H1 (cell line): ENCODE measurements at regions not wholly inside any gene's neighbourhood (a gene's known extent, or its start where the extent isn't known, plus 50 kb on each side); places are given as distances from the start of the nearest gene placed in this dataset.

Source experiments
- CTCF ChIA-PET: fragments of 300-600 bp; sonication (Branson Sonifier 250); formaldehyde crosslinking; loops from one replicate; lab custom pipeline; 2021; ENCODE audit not compliant: partially characterized antibody; lab: Charles Lee
- POLR2A ChIA-PET: fragments of 300-600 bp; sonication (Branson Sonifier 250); formaldehyde crosslinking; loops from one replicate; lab custom pipeline; 2021; ENCODE audit warnings: inconsistent platforms; ENCODE audit not compliant: partially characterized antibody; lab: Charles Lee
- DNase-seq, 2 experiments: peaks; one replicate each; pipeline versions ENCODE4 v3.0.0 to v3.0.0-alpha.2; 2010 to 2022; ENCODE audit warnings: low spot score in 2 of 2, low read depth in 1 of 2, mixed read lengths in 1 of 2
- FAIRE-seq: peaks from 2 replicates; lab custom pipeline; 2011; peaks lifted over from hg19 to GRCh38; lab: Jason Lieb, UNC
- H2AFZ ChIP-seq: 2 replicates; pipeline ENCODE4 v1.8.1; 2012; ENCODE audit warnings: low read length, inconsistent platforms
- H2AK5ac ChIP-seq: 2 replicates; pipeline ENCODE4 v1.6.1; 2013; ENCODE audit warnings: low read depth, low read length
- H2BK120ac ChIP-seq: replicated peaks from 2 replicates; pipeline ENCODE3; 2013; ENCODE audit warnings: low read depth, low read length, inconsistent platforms
- H2BK12ac ChIP-seq: 2 replicates; pipeline ENCODE4 v1.6.1; 2013; ENCODE audit warnings: low read depth, low read length
- H2BK15ac ChIP-seq: 2 replicates; pipeline ENCODE4 v1.6.1; 2013; ENCODE audit warnings: low read length
- H2BK20ac ChIP-seq: 2 replicates; pipeline ENCODE4 v1.6.1; 2013; ENCODE audit warnings: low read length
- H2BK5ac ChIP-seq: 2 replicates; pipeline ENCODE4 v1.6.1; 2013; ENCODE audit warnings: low read depth, low read length
- H3K14ac ChIP-seq: 2 replicates; pipeline ENCODE4 v1.6.1; 2013; ENCODE audit warnings: inconsistent platforms; ENCODE audit not compliant: insufficient read length
- H3K18ac ChIP-seq: 2 replicates; pipeline ENCODE4 v1.6.1; 2013; ENCODE audit warnings: low read length; ENCODE audit errors: extremely low read depth
- H3K23ac ChIP-seq: 2 replicates; pipeline ENCODE4 v1.6.1; 2013; ENCODE audit warnings: inconsistent platforms; ENCODE audit not compliant: insufficient read length
- H3K23me2 ChIP-seq: 2 replicates; pipeline ENCODE4 v1.6.1; 2013; ENCODE audit warnings: low read depth, low read length
- H3K27ac ChIP-seq: 2 replicates; pipeline ENCODE4 v1.6.1; 2011; ENCODE audit warnings: low read depth, low read length, inconsistent platforms
- H3K27me3 ChIP-seq, 4 experiments: replicated peaks in 1 of 4; 1 replicate in 1 of 4; 2 replicates in 3 of 4; pipeline versions ENCODE4 v1.6.1 to v1.8.1; 2011 to 2013; ENCODE audit warnings: low read length in 3 of 4, mild to moderate bottlenecking in 3 of 4, inconsistent platforms in 2 of 4, mixed read lengths in 2 of 4, moderate library complexity in 1 of 4; ENCODE audit not compliant: control insufficient read depth in 3 of 4, insufficient read depth in 3 of 4; ENCODE audit errors: extremely low read depth in 1 of 4
- H3K36me3 ChIP-seq, 4 experiments: 2 replicates each; pipeline versions ENCODE4 v1.6.1 to v1.8.1; 2011 to 2013; ENCODE audit warnings: mild to moderate bottlenecking in 4 of 4, low read length in 3 of 4, moderate library complexity in 2 of 4, control low read depth in 1 of 4, inconsistent platforms in 1 of 4; ENCODE audit not compliant: insufficient read depth in 4 of 4, control insufficient read depth in 2 of 4
- H3K4ac ChIP-seq: replicated peaks from 2 replicates; pipeline ENCODE3; 2013; ENCODE audit warnings: low read length, low read depth, mixed read lengths, inconsistent platforms; ENCODE audit not compliant: insufficient read length
- H3K4me1 ChIP-seq, 4 experiments: replicated peaks in 1 of 4; 1 replicate in 1 of 4; 2 replicates in 3 of 4; pipeline versions ENCODE4 v1.6.1 to v1.8.1; 2011 to 2013; ENCODE audit warnings: low read length in 3 of 4, inconsistent platforms in 2 of 4, mixed read lengths in 1 of 4; ENCODE audit not compliant: insufficient read depth in 4 of 4, control insufficient read depth in 3 of 4
- H3K4me2 ChIP-seq, 2 experiments: 2 replicates each; pipeline versions ENCODE4 v1.6.1 to v1.8.1; 2011 to 2013; ENCODE audit warnings: low read depth in 2 of 2, low read length in 2 of 2, control low read depth in 1 of 2, inconsistent platforms in 1 of 2, mild to moderate bottlenecking in 1 of 2; ENCODE audit not compliant: insufficient read depth in 1 of 2
- H3K4me3 ChIP-seq, 4 experiments: fragments of 200-600, 300-600 bp in 1 of 4; sonication (generic), shearing (Covaris generic), sonication (Bioruptor Twin) in 1 of 4; 2 replicates each; pipeline versions ENCODE4 v1.5.1 to v1.8.1; 2011 to 2016; ENCODE audit warnings: low read length in 4 of 4, low read depth in 3 of 4, control low read depth in 2 of 4, inconsistent platforms in 2 of 4, mild to moderate bottlenecking in 2 of 4, mixed read lengths in 1 of 4, moderate library complexity in 1 of 4; ENCODE audit not compliant: insufficient read depth in 2 of 4; ENCODE audit errors: extremely low read depth in 1 of 4
- H3K56ac ChIP-seq: replicated peaks from 2 replicates; pipeline ENCODE3; 2013; ENCODE audit warnings: low read depth, mild to moderate bottlenecking, mixed read lengths, low read length, inconsistent platforms; ENCODE audit not compliant: insufficient read length
- H3K79me1 ChIP-seq: 2 replicates; pipeline ENCODE4 v1.6.1; 2013; ENCODE audit warnings: low read depth, low read length, control low read depth
- H3K79me2 ChIP-seq, 2 experiments: 2 replicates each; pipeline versions ENCODE4 v1.6.1 to v1.8.1; 2012 to 2013; ENCODE audit warnings: low read length in 2 of 2, mild to moderate bottlenecking in 2 of 2, inconsistent platforms in 1 of 2; ENCODE audit not compliant: insufficient read depth in 2 of 2, control insufficient read depth in 1 of 2
- H3K9ac ChIP-seq, 4 experiments: replicated peaks in 1 of 4; 1 replicate in 1 of 4; 2 replicates in 3 of 4; pipeline versions ENCODE4 v1.6.1 to v1.8.1; 2011 to 2013; ENCODE audit warnings: low read depth in 3 of 4, low read length in 3 of 4, control low read depth in 2 of 4, mild to moderate bottlenecking in 2 of 4, moderate library complexity in 2 of 4, inconsistent platforms in 1 of 4; ENCODE audit errors: extremely low read depth in 1 of 4
- H3K9me3 ChIP-seq, 2 experiments: 2 replicates each; pipeline versions ENCODE4 v1.6.1 to v1.8.1; 2012 to 2013; ENCODE audit warnings: mild to moderate bottlenecking in 2 of 2, moderate library complexity in 2 of 2, control low read depth in 1 of 2, inconsistent platforms in 1 of 2, low read depth in 1 of 2, low read length in 1 of 2, mixed read lengths in 1 of 2; ENCODE audit not compliant: insufficient read depth in 2 of 2
- H4K20me1 ChIP-seq, 2 experiments: replicated peaks in 1 of 2; 2 replicates each; pipeline versions ENCODE3 to v1.8.1; 2011 to 2013; ENCODE audit warnings: inconsistent platforms in 2 of 2, low read length in 2 of 2, mild to moderate bottlenecking in 1 of 2; ENCODE audit not compliant: insufficient read depth in 2 of 2, control insufficient read depth in 1 of 2
- H4K5ac ChIP-seq: 2 replicates; pipeline ENCODE4 v1.6.1; 2013; ENCODE audit warnings: low read length, low read depth, mixed read lengths, inconsistent platforms; ENCODE audit not compliant: insufficient read length
- H4K8ac ChIP-seq: 2 replicates; pipeline ENCODE4 v1.8.0; 2013; ENCODE audit warnings: mild to moderate bottlenecking, moderate library complexity, low read length, inconsistent platforms; ENCODE audit not compliant: insufficient read depth; ENCODE audit errors: extremely low read depth
- H4K91ac ChIP-seq: replicated peaks from 2 replicates; pipeline ENCODE3; 2013; ENCODE audit warnings: low read length, mixed read lengths, inconsistent platforms; ENCODE audit not compliant: insufficient read length
- ATF2 ChIP-seq: IDR thresholded peaks from 2 replicates; pipeline ENCODE4 v1.6.1; 2012; ENCODE audit warnings: low read length, inconsistent platforms
- CBX5 ChIP-seq: fragments of 300-800, 300-1000 bp; sonication (generic); IDR thresholded peaks from 2 replicates; pipeline ENCODE4 v1.7.1; 2016; ENCODE audit warnings: antibody characterized with exemption, low read length, low read depth
- FOSL1 ChIP-seq: IDR thresholded peaks from 2 replicates; pipeline ENCODE4 v1.6.1; 2011; ENCODE audit warnings: mild to moderate bottlenecking, low read depth, low read length, moderate library complexity; ENCODE audit not compliant: insufficient read depth
- KDM1A ChIP-seq: fragments of 200-600, 300-600 bp; sonication (generic); IDR thresholded peaks from 2 replicates; pipeline ENCODE4 v1.7.1; 2016; ENCODE audit warnings: mild to moderate bottlenecking, low read length, borderline replicate concordance
- KDM5A ChIP-seq: fragments of 200-600 bp; IDR thresholded peaks from 2 replicates; pipeline ENCODE4 v1.7.1; 2012; ENCODE audit warnings: mild to moderate bottlenecking, low read length, inconsistent platforms, mixed read lengths
- POLR2AphosphoS5 ChIP-seq: IDR thresholded peaks from 2 replicates; pipeline ENCODE4 v1.6.1; 2011; ENCODE audit warnings: low read depth, low read length
- SIX5 ChIP-seq: IDR thresholded peaks from 2 replicates; pipeline ENCODE4 v1.6.1; 2011; ENCODE audit warnings: mild to moderate bottlenecking, low read depth, low read length
- TBP ChIP-seq: IDR thresholded peaks from 2 replicates; pipeline ENCODE4 v1.6.1; 2011; ENCODE audit warnings: low read depth, low read length, improper control_type of control experiment
- USF2 ChIP-seq: IDR thresholded peaks from 2 replicates; pipeline ENCODE4 v1.6.1; 2011; ENCODE audit warnings: low read length, improper control_type of control experiment
- ZNF274 ChIP-seq: IDR thresholded peaks from 2 replicates; pipeline ENCODE4 v1.7.0; 2012; ENCODE audit warnings: low read length, borderline replicate concordance; ENCODE audit errors: extremely low read depth
- WGBS, 2 experiments: shearing (Covaris generic) in 1 of 2; methylation state at CpG; one replicate each; pipeline versions ENCODE4 v1.1.6 to v1.1.7; 2013 to 2015; ENCODE audit warnings: low lambda C conversion rate in 2 of 2, mixed read lengths in 2 of 2, inconsistent platforms in 1 of 2, low coverage in 1 of 2, missing lambda C conversion rate in 1 of 2; ENCODE audit not compliant: insufficient replicate concordance in 2 of 2, insufficient coverage in 1 of 2, insufficient read length in 1 of 2; ENCODE audit errors: extremely low coverage in 1 of 2, missing lambda C conversion rate in 1 of 2; 5-methylcytosine and 5-hydroxymethylcytosine counted together

GRCh38 chr10:90179696-90180407, 478.5 kb downstream of the KIF20B start:
- H3K36me3 ChIP-seq, result no peaks in the 10 kb centered on the region
- H2BK12ac ChIP-seq, result no peak overlapping the region
- no peak overlapping the region for H3K56ac ChIP-seq
- ChIA-PET POLR2A (no interaction called here), CTCF (no interaction called here)
- H3K4me3 ChIP-seq, result no peak overlapping the region
- FAIRE-seq (no peak), DNase-seq (no peak)
- no peak overlapping the region for H4K91ac ChIP-seq
- H3K4ac ChIP-seq, result no peak overlapping the region
- no peak overlapping the region for H3K4me2 ChIP-seq
- H4K5ac ChIP-seq, result no peak overlapping the region
- no peak overlapping the region for H2BK15ac ChIP-seq
- no peak overlapping the region for H3K27ac ChIP-seq
- no peak overlapping the region for H3K9ac ChIP-seq
- no peaks in the 10 kb centered on the region; the same call in 1 of the 2 replicates for H3K23me2 ChIP-seq
- no peak overlapping the region for H2BK20ac ChIP-seq
- H3K79me1 ChIP-seq, result no peaks in the 10 kb centered on the region
- peaks cover 0 to 4% (median 0%) of the 10 kb centered on the region in 4 experiments; a peak in 1 of 7 replicates for H3K27me3 ChIP-seq
- H2AK5ac ChIP-seq, result no peak overlapping the region
- H3K4me1 ChIP-seq, result no peaks in the 10 kb centered on the region
- H3K23ac ChIP-seq, result no peak overlapping the region
- no peak overlapping the region for H2BK120ac ChIP-seq
- no peaks in the 10 kb centered on the region for H3K79me2 ChIP-seq
- H2BK5ac ChIP-seq, result no peak overlapping the region
- H4K20me1 ChIP-seq, result no peaks in the 10 kb centered on the region
- H4K8ac ChIP-seq, result no peak overlapping the region
- no peaks in the 10 kb centered on the region for H3K9me3 ChIP-seq
- no peak overlapping the region for H3K18ac ChIP-seq
- 96% methylated on average over 5 of the region's 5 CpGs; no CpG with 5 or more reads in 1 of the 2 experiments for WGBS, 2 experiments
- H3K14ac ChIP-seq, result no peak overlapping the region
- H2AFZ ChIP-seq, result no peak overlapping the region
- TF ChIP-seq FOSL1 (no peak), ZNF274 (no peak), KDM1A (no peak), SIX5 (no peak), TBP (no peak), KDM5A (no peak), ATF2 (no peak), USF2 (no peak), POLR2AphosphoS5 (no peak), CBX5 (no peak)
